IMR-90 (cell line): ENCODE measurements at regions not wholly inside any gene's neighbourhood (a gene's known extent, or its start where the extent isn't known, plus 50 kb on each side); places are given as distances from the start of the nearest gene placed in this dataset.
A peak's percentile ranks its signal among the peaks of the same experiment; 100 is the strongest.

Experiments used
- ATAC-seq: fragments of 200-7000 bp; cut with Tn5 transposase; 2 replicates; pipeline ENCODE4 v1.9.1; 2020; ENCODE audit warnings: low read depth, mild to moderate bottlenecking, moderate library complexity
- BruUV-seq: library from RNA; stranded (reverse); fragments of 400-500 nt; replicated peaks from 2 replicates; lab custom pipeline; 2021; lab: Mats Ljungman, UMichigan
- CTCF ChIA-PET: fragments of 300-600 bp; formaldehyde crosslinking; extraction: SDS; loops from one replicate; lab custom pipeline; 2021; ENCODE audit warnings: antibody characterized with exemption; lab: Yijun Ruan, JAX
- POLR2A ChIA-PET: fragments of 300-600 bp; sonication (Branson Sonifier 250); formaldehyde crosslinking; loops from one replicate; lab custom pipeline; 2022; ENCODE audit warnings: antibody characterized with exemption; ENCODE audit not compliant: unreplicated experiment; lab: Charles Lee
- DNase-seq: peaks from one replicate; pipeline ENCODE4 v3.0.0; 2013
- H2AFZ ChIP-seq: replicated peaks from 2 replicates; pipeline ENCODE3; 2013; ENCODE audit warnings: low read length, mild to moderate bottlenecking; ENCODE audit not compliant: poor library complexity
- H2AK5ac ChIP-seq: 2 replicates; pipeline ENCODE4 v1.6.1; 2013; ENCODE audit warnings: low read depth, low read length, inconsistent platforms
- H2AK9ac ChIP-seq: replicated peaks from 2 replicates; pipeline ENCODE3; 2013; ENCODE audit warnings: mild to moderate bottlenecking, low read depth, low read length, moderate library complexity; ENCODE audit not compliant: poor library complexity
- H2BK120ac ChIP-seq: 2 replicates; pipeline ENCODE4 v1.6.1; 2013; ENCODE audit warnings: low read depth, low read length, inconsistent platforms
- H2BK15ac ChIP-seq: 3 replicates; pipeline ENCODE4 v1.6.1; 2013; ENCODE audit warnings: low read depth, low read length, inconsistent platforms
- H2BK20ac ChIP-seq: 2 replicates; pipeline ENCODE4 v1.6.1; 2013; ENCODE audit warnings: low read depth, mild to moderate bottlenecking, inconsistent platforms, low read length, moderate library complexity
- H2BK5ac ChIP-seq: 2 replicates; pipeline ENCODE4 v1.6.1; 2013; ENCODE audit warnings: mild to moderate bottlenecking, low read depth, low read length, inconsistent platforms; ENCODE audit not compliant: poor library complexity, severe bottlenecking
- H3K14ac ChIP-seq: replicated peaks from 2 replicates; pipeline ENCODE4 v1.6.1; 2013; ENCODE audit warnings: low read depth, low read length, inconsistent platforms
- H3K18ac ChIP-seq: 2 replicates; pipeline ENCODE4 v1.6.1; 2013; ENCODE audit warnings: low read depth, low read length, control low read depth
- H3K23ac ChIP-seq: 2 replicates; pipeline ENCODE4 v1.6.1; 2013; ENCODE audit warnings: low read depth, low read length, inconsistent platforms
- H3K27ac ChIP-seq: 2 replicates; pipeline ENCODE4 v1.5.1; 2013; ENCODE audit warnings: mild to moderate bottlenecking, control low read depth, low read length; ENCODE audit not compliant: insufficient read depth
- H3K27me3 ChIP-seq: 2 replicates; pipeline ENCODE4 v1.6.1; 2013; ENCODE audit warnings: low read length; ENCODE audit not compliant: control insufficient read depth, insufficient read depth
- H3K36me3 ChIP-seq: 2 replicates; pipeline ENCODE4 v1.6.1; 2013; ENCODE audit warnings: low read length, mixed read lengths; ENCODE audit not compliant: control insufficient read depth, insufficient read depth
- H3K4ac ChIP-seq: 2 replicates; pipeline ENCODE4 v1.6.1; 2013; ENCODE audit warnings: low read depth, low read length, inconsistent platforms
- H3K4me1 ChIP-seq: 2 replicates; pipeline ENCODE4 v1.6.1; 2013; ENCODE audit warnings: low read length, mixed read lengths; ENCODE audit not compliant: control insufficient read depth, insufficient read depth
- H3K4me2 ChIP-seq: 2 replicates; pipeline ENCODE4 v1.6.1; 2013; ENCODE audit warnings: low read depth, mild to moderate bottlenecking, control low read depth, low read length, moderate library complexity
- H3K4me3 ChIP-seq: 2 replicates; pipeline ENCODE4 v1.5.1; 2013; ENCODE audit warnings: low read depth, mild to moderate bottlenecking, control low read depth, low read length, moderate library complexity; ENCODE audit not compliant: insufficient read depth
- H3K56ac ChIP-seq: 2 replicates; pipeline ENCODE4 v1.6.1; 2013; ENCODE audit warnings: low read length, inconsistent platforms; ENCODE audit not compliant: insufficient read depth; ENCODE audit errors: extremely low read depth
- H3K79me1 ChIP-seq, 2 experiments: 2 replicates each; pipeline ENCODE4 v1.6.1; 2013; ENCODE audit warnings: low read length in 2 of 2, inconsistent platforms in 1 of 2, low read depth in 1 of 2
- H3K9ac ChIP-seq: 2 replicates; pipeline ENCODE4 v1.6.1; 2013; ENCODE audit warnings: low read depth, low read length, control low read depth
- H3K9me1 ChIP-seq: 2 replicates; pipeline ENCODE4 v1.6.1; 2013; ENCODE audit warnings: low read length, inconsistent platforms; ENCODE audit not compliant: insufficient read depth
- H3K9me3 ChIP-seq: 2 replicates; pipeline ENCODE4 v1.6.1; 2013; ENCODE audit warnings: low read length; ENCODE audit not compliant: control insufficient read depth, insufficient read depth
- H4K20me1 ChIP-seq: 2 replicates; pipeline ENCODE4 v1.6.1; 2013; ENCODE audit warnings: low read length, inconsistent platforms; ENCODE audit not compliant: insufficient read depth
- H4K5ac ChIP-seq: 2 replicates; pipeline ENCODE4 v1.6.1; 2013; ENCODE audit warnings: mild to moderate bottlenecking, low read depth, low read length, control low read depth
- H4K8ac ChIP-seq, 2 experiments: 2 replicates each; pipeline ENCODE4 v1.6.1; 2013; ENCODE audit warnings: low read depth in 2 of 2, low read length in 2 of 2, control low read depth in 1 of 2, inconsistent platforms in 1 of 2
- H4K91ac ChIP-seq: 2 replicates; pipeline ENCODE4 v1.6.1; 2013; ENCODE audit warnings: low read depth, low read length, inconsistent platforms; ENCODE audit not compliant: insufficient read depth
- BHLHE40 ChIP-seq: fragments of 150-350 bp; IDR thresholded peaks from 2 replicates; pipeline ENCODE4 v1.6.1; 2016; ENCODE audit warnings: mild to moderate bottlenecking, low read depth, low read length
- CEBPB ChIP-seq: IDR thresholded peaks from 2 replicates; pipeline ENCODE4 v1.6.1; 2012; ENCODE audit warnings: low read depth, low read length, improper control_type of control experiment
- CHD1 ChIP-seq: IDR thresholded peaks from 2 replicates; pipeline ENCODE4 v1.6.1; 2012; ENCODE audit warnings: low read depth, low read length, improper control_type of control experiment
- CTCF ChIP-seq: conservative IDR thresholded peaks from 2 replicates; pipeline ENCODE4 v1.5.1; 2012; ENCODE audit warnings: mild to moderate bottlenecking, low read depth, low read length, improper control_type of control experiment
- FOS ChIP-seq: fragments of 150-350 bp; IDR thresholded peaks from 2 replicates; pipeline ENCODE4 v1.6.1; 2016; ENCODE audit warnings: low read depth, low read length
- MAFK ChIP-seq: IDR thresholded peaks from 2 replicates; pipeline ENCODE4 v1.6.1; 2012; ENCODE audit warnings: low read depth, low read length, improper control_type of control experiment
- MAZ ChIP-seq: IDR thresholded peaks from 2 replicates; pipeline ENCODE4 v1.6.1; 2012; ENCODE audit warnings: low read depth, mild to moderate bottlenecking, low read length, improper control_type of control experiment, moderate library complexity, borderline replicate concordance
- MXI1 ChIP-seq: IDR thresholded peaks from 2 replicates; pipeline ENCODE4 v1.6.1; 2012; ENCODE audit warnings: low read depth, mild to moderate bottlenecking, low read length, moderate library complexity, borderline replicate concordance
- NFE2L2 ChIP-seq: fragments of 150-350 bp; IDR thresholded peaks from 2 replicates; pipeline ENCODE4 v1.6.1; 2016; ENCODE audit warnings: low read depth, mild to moderate bottlenecking, low read length
- POLR2A ChIP-seq: IDR thresholded peaks from 2 replicates; pipeline ENCODE4 v1.6.1; 2012; ENCODE audit warnings: mild to moderate bottlenecking, low read depth, low read length
- RAD21 ChIP-seq: IDR thresholded peaks from 2 replicates; pipeline ENCODE4 v1.6.1; 2012; ENCODE audit warnings: low read length, improper control_type of control experiment
- RCOR1 ChIP-seq: IDR thresholded peaks from 2 replicates; pipeline ENCODE4 v1.6.1; 2012; ENCODE audit warnings: mild to moderate bottlenecking, low read length, improper control_type of control experiment; ENCODE audit not compliant: insufficient replicate concordance
- RFX5 ChIP-seq: IDR thresholded peaks from 2 replicates; pipeline ENCODE4 v1.8.0; 2012; ENCODE audit warnings: low read depth, mild to moderate bottlenecking, low read length, moderate library complexity
- SMC3 ChIP-seq: fragments of 150-350 bp; IDR thresholded peaks from 2 replicates; pipeline ENCODE4 v1.6.1; 2016; ENCODE audit warnings: low read depth, mild to moderate bottlenecking, antibody characterized with exemption, low read length, moderate library complexity
- USF2 ChIP-seq: fragments of 150-350 bp; IDR thresholded peaks from 2 replicates; pipeline ENCODE4 v1.6.1; 2017; ENCODE audit warnings: mild to moderate bottlenecking, antibody characterized with exemption, low read length, low read depth
- WGBS, 2 experiments: methylation state at CpG; one replicate each; pipeline versions ENCODE4 v1.1.5 to v1.1.7; 2013; ENCODE audit warnings: missing lambda C conversion rate in 2 of 2; ENCODE audit not compliant: insufficient read length in 1 of 2; ENCODE audit errors: extremely low coverage in 2 of 2; 5-methylcytosine and 5-hydroxymethylcytosine counted together
- dilution Hi-C: fragments of 300-500 bp; cut with HindIII; formaldehyde crosslinking; loops from one replicate; pipeline ENCODE4 v1.14.3; 2018; ENCODE audit warnings: low sequenced_read_pairs; ENCODE audit not compliant: unreplicated experiment
- in situ Hi-C: fragments of 300-500 bp; cut with MboI; formaldehyde crosslinking; loops from 3 replicates; pipeline ENCODE4 v1.14.3; 2019; ENCODE audit warnings: low sequenced_read_pairs, inconsistent platforms, mixed read lengths
- intact Hi-C: fragments of 100-400 bp; cut with micrococcal nuclease; formaldehyde crosslinking; loops from 2 replicates; pipeline ENCODE4 v1.10.0; 2022
- TF ChIP-seq, protein P1 (sequence below): fragments of 150-350 bp; IDR thresholded peaks from 2 replicates; pipeline ENCODE4 v1.6.1; 2016; ENCODE audit warnings: low read depth, mild to moderate bottlenecking, low read length, moderate library complexity, borderline replicate concordance

DNA sequence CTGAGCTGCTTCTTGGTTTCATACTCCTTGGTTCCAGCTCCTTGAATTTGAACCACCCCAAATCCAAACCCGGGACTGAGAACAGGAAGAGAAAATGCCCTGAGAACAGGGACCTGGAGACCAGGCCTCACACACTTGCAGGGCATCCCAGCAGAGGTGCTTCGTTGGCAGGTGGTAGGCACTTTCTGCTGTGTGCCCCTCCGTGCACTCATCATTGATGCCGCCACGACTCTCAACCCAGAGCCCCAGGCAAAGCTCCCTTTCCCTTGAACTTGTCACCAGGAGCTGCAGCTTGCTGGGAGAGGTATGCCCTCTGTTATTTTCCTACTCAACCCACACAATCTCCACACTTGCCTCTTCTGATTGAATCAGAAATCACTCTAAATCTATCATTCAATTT lies 217.8 kb upstream of the IRX1 start:
- H3K56ac ChIP-seq, result no peak overlapping the region
- H2AFZ ChIP-seq, result no peak overlapping the region
- no peak overlapping the region for H3K9ac ChIP-seq
- H2BK5ac ChIP-seq, result no peak overlapping the region
- no peak overlapping the region for H2BK120ac ChIP-seq
- ATAC-seq (no peak), DNase-seq (no peak)
- peaks cover 44% of the 10 kb centered on the region for H3K9me3 ChIP-seq
- no peak overlapping the region for H3K27ac ChIP-seq
- H4K20me1 ChIP-seq, result no peaks in the 10 kb centered on the region
- no peak overlapping the region for H3K4ac ChIP-seq
- WGBS, 2 experiments, result no CpG with 5 or more reads among the region's 5 CpGs
- no peak overlapping the region for H3K4me3 ChIP-seq
- no peaks in the 10 kb centered on the region for H3K79me1 ChIP-seq
- in situ Hi-C loops, result no loop called here
- no peaks in the 10 kb centered on the region for H3K27me3 ChIP-seq
- H4K91ac ChIP-seq, result no peak overlapping the region
- ChIA-PET POLR2A (no interaction called here), CTCF (no interaction called here)
- no peak overlapping the region for H3K14ac ChIP-seq
- no peak overlapping the region for H2BK20ac ChIP-seq
- no peaks in the 10 kb centered on the region for H3K36me3 ChIP-seq
- H3K9me1 ChIP-seq, result no peaks in the 10 kb centered on the region
- no peak overlapping the region for H3K18ac ChIP-seq
- TF ChIP-seq MAFK (no peak), CEBPB (no peak), USF2 (no peak), RAD21 (no peak), MXI1 (no peak), FOS (no peak), NFE2L2 (no peak), POLR2A (no peak), CTCF (no peak), CHD1 (no peak), BHLHE40 (no peak), RFX5 (no peak), RCOR1 (no peak), MAZ (no peak), SMC3 (no peak)
- TF ChIP-seq, protein P1, sequence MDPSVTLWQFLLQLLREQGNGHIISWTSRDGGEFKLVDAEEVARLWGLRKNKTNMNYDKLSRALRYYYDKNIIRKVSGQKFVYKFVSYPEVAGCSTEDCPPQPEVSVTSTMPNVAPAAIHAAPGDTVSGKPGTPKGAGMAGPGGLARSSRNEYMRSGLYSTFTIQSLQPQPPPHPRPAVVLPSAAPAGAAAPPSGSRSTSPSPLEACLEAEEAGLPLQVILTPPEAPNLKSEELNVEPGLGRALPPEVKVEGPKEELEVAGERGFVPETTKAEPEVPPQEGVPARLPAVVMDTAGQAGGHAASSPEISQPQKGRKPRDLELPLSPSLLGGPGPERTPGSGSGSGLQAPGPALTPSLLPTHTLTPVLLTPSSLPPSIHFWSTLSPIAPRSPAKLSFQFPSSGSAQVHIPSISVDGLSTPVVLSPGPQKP, result no peak
- H4K5ac ChIP-seq, result no peak overlapping the region
- dilution Hi-C loops, result no loop called here
- intact Hi-C loops, result no loop called here
- no TSS peak for BruUV-seq
- H3K23ac ChIP-seq, result no peak overlapping the region
- no peak overlapping the region for H2AK5ac ChIP-seq
- H2AK9ac ChIP-seq, result peak overlapping the region; percentile 65
- H3K4me2 ChIP-seq, result no peak overlapping the region
- no peak overlapping the region for H2BK15ac ChIP-seq
- H4K8ac ChIP-seq, result no peak overlapping the region
- no peaks in the 10 kb centered on the region for H3K4me1 ChIP-seq
